WTC11 (cell line): ENCODE measurements at regions not wholly inside any gene's neighbourhood (a gene's known extent, or its start where the extent isn't known, plus 50 kb on each side); places are given as distances from the start of the nearest gene placed in this dataset.

Experiments used
- AR ChIP-seq: fragments of 250-450 bp; sonication (Bioruptor Pico); IDR thresholded peaks from 2 replicates; pipeline ENCODE4 v1.9.0; 2021; ENCODE audit warnings: mild to moderate bottlenecking
- ATF3 ChIP-seq: sonication (generic); formaldehyde crosslinking; conservative IDR thresholded peaks from 2 replicates; pipeline ENCODE4 v1.8.1; 2022; ENCODE audit warnings: mild to moderate bottlenecking, missing genetic modification reagents
- CTCF ChIP-seq: fragments of 200-600 bp; IDR thresholded peaks from 2 replicates; pipeline ENCODE4 v1.8.0; 2022; ENCODE audit warnings: antibody characterized with exemption
- ETV6 ChIP-seq: sonication (generic); formaldehyde crosslinking; IDR thresholded peaks from 2 replicates; pipeline ENCODE4 v1.8.1; 2022; ENCODE audit warnings: mild to moderate bottlenecking, missing genetic modification reagents
- FOXP4 ChIP-seq: sonication (generic); formaldehyde crosslinking; IDR thresholded peaks from 2 replicates; pipeline ENCODE4 v1.8.0; 2022; ENCODE audit warnings: mild to moderate bottlenecking, missing genetic modification reagents
- JAZF1 ChIP-seq: fragments of 250-450 bp; sonication (Bioruptor Pico); IDR thresholded peaks from 2 replicates; pipeline ENCODE4 v1.9.0; 2021; ENCODE audit warnings: moderate library complexity, mild to moderate bottlenecking, inconsistent platforms
- JUN ChIP-seq: sonication (generic); formaldehyde crosslinking; IDR thresholded peaks from 2 replicates; pipeline ENCODE4 v1.8.0; 2023; ENCODE audit warnings: mild to moderate bottlenecking, missing genetic modification reagents
- MAX ChIP-seq: sonication (generic); formaldehyde crosslinking; IDR thresholded peaks from 2 replicates; pipeline ENCODE4 v1.8.0; 2022; ENCODE audit warnings: mild to moderate bottlenecking, missing genetic modification reagents
- NFE2L1 ChIP-seq: sonication (generic); formaldehyde crosslinking; IDR thresholded peaks from 2 replicates; pipeline ENCODE4 v1.8.1; 2023; ENCODE audit warnings: missing genetic modification reagents
- NFYB ChIP-seq: sonication (generic); formaldehyde crosslinking; conservative IDR thresholded peaks from 2 replicates; pipeline ENCODE4 v1.8.0; 2022; ENCODE audit warnings: low read depth, missing genetic modification reagents
- NR3C1 ChIP-seq: sonication (generic); formaldehyde crosslinking; conservative IDR thresholded peaks from 2 replicates; pipeline ENCODE4 v1.8.1; 2023; ENCODE audit warnings: low read depth, mild to moderate bottlenecking, missing genetic modification reagents
- RELA ChIP-seq: sonication (generic); formaldehyde crosslinking; IDR thresholded peaks from 2 replicates; pipeline ENCODE4 v1.8.1; 2022; ENCODE audit warnings: missing genetic modification reagents, mild to moderate bottlenecking, borderline replicate concordance
- TCF7 ChIP-seq: sonication (generic); formaldehyde crosslinking; IDR thresholded peaks from 2 replicates; pipeline ENCODE4 v1.8.0; 2022; ENCODE audit warnings: mild to moderate bottlenecking, low read depth, missing genetic modification reagents, moderate library complexity
- ZNF232 ChIP-seq: sonication (generic); formaldehyde crosslinking; IDR thresholded peaks from 2 replicates; pipeline ENCODE4 v1.8.0; 2022; ENCODE audit warnings: mild to moderate bottlenecking, missing genetic modification reagents

- TF ChIP-seq CTCF (no peak), NFE2L1 (CRISPR knock-in tag) (no peak), ATF3 (CRISPR knock-in tag) (no peak), JUN (no peak), JAZF1 (no peak), ETV6 (CRISPR knock-in tag) (no peak), FOXP4 (no peak), RELA (CRISPR knock-in tag) (no peak), NR3C1 (no peak), MAX (CRISPR knock-in tag) (no peak), NFYB (CRISPR knock-in tag) (no peak), AR (CRISPR knock-in tag) (no peak), TCF7 (CRISPR knock-in tag) (no peak), ZNF232 (no peak)
Measured at GRCh38 chr14:31913370-31913769, 163.7 kb upstream of the ARHGAP5 start.
